ENCODE measurements at regions not wholly inside any gene's neighbourhood (a gene's known extent, or its start where the extent isn't known, plus 50 kb on each side); places are given as distances from the start of the nearest gene placed in this dataset.

DNA sequence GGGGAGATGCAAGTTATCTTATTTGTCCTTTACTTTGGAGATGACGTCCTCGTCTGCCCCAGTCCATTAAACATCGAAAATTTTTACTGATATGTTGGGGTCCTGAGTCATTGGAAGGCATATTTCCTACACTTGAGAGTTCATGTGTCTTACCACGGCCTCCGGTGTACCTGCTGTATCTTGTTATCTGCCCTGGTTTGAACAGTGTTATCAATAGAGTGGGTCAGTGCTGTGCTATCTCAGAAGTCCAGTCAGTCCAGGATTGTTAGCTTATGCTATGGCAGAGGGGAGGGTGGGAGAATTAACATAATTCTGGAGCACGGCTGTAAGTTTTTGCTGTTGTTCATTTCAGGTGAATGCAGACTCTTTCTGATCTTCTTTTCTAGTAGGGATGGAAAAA is 102.3 kb downstream of the ADCYAP1 start:
- H3K9ac ChIP-seq = no peak overlapping the region
- H3K9me2 ChIP-seq = no peaks in the 10 kb centered on the region
- TF ChIP-seq NFIC (IDR thresholded peaks at IDR 0.05; ENCODE audit: borderline replicate concordance) = no peak
- no peak for TF ChIP-seq SIN3A (IDR thresholded peaks at IDR 0.05; ENCODE audit: borderline replicate concordance, low read depth, low read length)
- no peak for TF ChIP-seq FOSL2 (IDR thresholded peaks at IDR 0.05; ENCODE audit: borderline replicate concordance, low read depth)
- no peak for TF ChIP-seq JUND (IDR thresholded peaks at IDR 0.05)
- no peak for TF ChIP-seq TCF12 (IDR thresholded peaks at IDR 0.05)
- TF ChIP-seq EZH2phosphoT487 (IDR thresholded peaks at IDR 0.05; ENCODE audit: borderline replicate concordance, low read depth) = no peak
- no peak for TF ChIP-seq RCOR1 (IDR thresholded peaks at IDR 0.05; ENCODE audit: low read length)
- no peak for TF ChIP-seq ELF1 (IDR thresholded peaks at IDR 0.05)
- no peak for TF ChIP-seq NRF1 (IDR thresholded peaks at IDR 0.05; ENCODE audit: low read depth, low read length)
- TF ChIP-seq RAD21 (IDR thresholded peaks at IDR 0.05; ENCODE audit: low read length) = no peak
- TF ChIP-seq, protein P1, sequence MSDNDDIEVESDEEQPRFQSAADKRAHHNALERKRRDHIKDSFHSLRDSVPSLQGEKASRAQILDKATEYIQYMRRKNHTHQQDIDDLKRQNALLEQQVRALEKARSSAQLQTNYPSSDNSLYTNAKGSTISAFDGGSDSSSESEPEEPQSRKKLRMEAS (IDR thresholded peaks at IDR 0.05; ENCODE audit: low read depth) = no peak
- TF ChIP-seq GATA2 (CRISPR knock-in tag; IDR thresholded peaks at IDR 0.05) = no peak
- TF ChIP-seq FOXM1 (IDR thresholded peaks at IDR 0.05; ENCODE audit: low read depth) = no peak
- no peak for TF ChIP-seq TEAD4 (IDR thresholded peaks at IDR 0.05; ENCODE audit: borderline replicate concordance, insufficient read depth)
- TF ChIP-seq, protein P2, sequence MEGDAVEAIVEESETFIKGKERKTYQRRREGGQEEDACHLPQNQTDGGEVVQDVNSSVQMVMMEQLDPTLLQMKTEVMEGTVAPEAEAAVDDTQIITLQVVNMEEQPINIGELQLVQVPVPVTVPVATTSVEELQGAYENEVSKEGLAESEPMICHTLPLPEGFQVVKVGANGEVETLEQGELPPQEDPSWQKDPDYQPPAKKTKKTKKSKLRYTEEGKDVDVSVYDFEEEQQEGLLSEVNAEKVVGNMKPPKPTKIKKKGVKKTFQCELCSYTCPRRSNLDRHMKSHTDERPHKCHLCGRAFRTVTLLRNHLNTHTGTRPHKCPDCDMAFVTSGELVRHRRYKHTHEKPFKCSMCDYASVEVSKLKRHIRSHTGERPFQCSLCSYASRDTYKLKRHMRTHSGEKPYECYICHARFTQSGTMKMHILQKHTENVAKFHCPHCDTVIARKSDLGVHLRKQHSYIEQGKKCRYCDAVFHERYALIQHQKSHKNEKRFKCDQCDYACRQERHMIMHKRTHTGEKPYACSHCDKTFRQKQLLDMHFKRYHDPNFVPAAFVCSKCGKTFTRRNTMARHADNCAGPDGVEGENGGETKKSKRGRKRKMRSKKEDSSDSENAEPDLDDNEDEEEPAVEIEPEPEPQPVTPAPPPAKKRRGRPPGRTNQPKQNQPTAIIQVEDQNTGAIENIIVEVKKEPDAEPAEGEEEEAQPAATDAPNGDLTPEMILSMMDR (IDR thresholded peaks at IDR 0.05) = no peak
- TF ChIP-seq EP300 (IDR thresholded peaks at IDR 0.05; ENCODE audit: borderline replicate concordance in 1 of 2, low read depth in 1 of 2, low read length in 1 of 2) = no peak
- TF ChIP-seq CHD2 (IDR thresholded peaks at IDR 0.05; ENCODE audit: low read length, partially characterized antibody) = no peak
- TF ChIP-seq, protein P3, sequence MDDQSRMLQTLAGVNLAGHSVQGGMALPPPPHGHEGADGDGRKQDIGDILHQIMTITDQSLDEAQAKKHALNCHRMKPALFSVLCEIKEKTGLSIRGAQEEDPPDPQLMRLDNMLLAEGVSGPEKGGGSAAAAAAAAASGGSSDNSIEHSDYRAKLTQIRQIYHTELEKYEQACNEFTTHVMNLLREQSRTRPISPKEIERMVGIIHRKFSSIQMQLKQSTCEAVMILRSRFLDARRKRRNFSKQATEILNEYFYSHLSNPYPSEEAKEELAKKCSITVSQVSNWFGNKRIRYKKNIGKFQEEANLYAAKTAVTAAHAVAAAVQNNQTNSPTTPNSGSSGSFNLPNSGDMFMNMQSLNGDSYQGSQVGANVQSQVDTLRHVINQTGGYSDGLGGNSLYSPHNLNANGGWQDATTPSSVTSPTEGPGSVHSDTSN (IDR thresholded peaks at IDR 0.05) = no peak
- TF ChIP-seq RXRA (IDR thresholded peaks at IDR 0.05; ENCODE audit: borderline replicate concordance, low read depth) = no peak
- no peak overlapping the region for H3K4me3 ChIP-seq (ENCODE audit: low read depth in 2 of 2, low read length in 1 of 2)
- H4K20me1 ChIP-seq (ENCODE audit: insufficient read depth) = no peaks in the 10 kb centered on the region
- DNase-seq = no peak
- no peaks in the 10 kb centered on the region for H3K9me3 ChIP-seq
- no peaks in the 10 kb centered on the region; the same call in 1 of the 2 replicates for H3K27me3 ChIP-seq (ENCODE audit: insufficient read depth)
- POLR2A ChIA-PET = no interaction called here
- no peak overlapping the region for H3K27ac ChIP-seq (ENCODE audit: low read depth in 2 of 2, low read length in 1 of 2)
- H3K4me2 ChIP-seq = no peak overlapping the region
- no peaks in the 10 kb centered on the region for H3F3A ChIP-seq (replicated peaks; ENCODE audit: insufficient read depth)
- H3K4me1 ChIP-seq (ENCODE audit: control insufficient read depth in 1 of 2, insufficient read depth in 2 of 2, low read depth in 1 of 2, low read length in 1 of 2) = no peaks in the 10 kb centered on the region
- H2AFZ ChIP-seq (ENCODE audit: low read depth) = no peak overlapping the region
- 2% methylated on average over 6 of the region's 6 CpGs for WGBS (ENCODE audit: low lambda C conversion rate)
- CTCF ChIA-PET = no interaction called here
- no peaks in the 10 kb centered on the region for H3K79me2 ChIP-seq (ENCODE audit: insufficient read depth)
- no peaks in the 10 kb centered on the region for H3K36me3 ChIP-seq (replicated peaks in 1 of 2; ENCODE audit: control insufficient read depth in 1 of 2, insufficient read depth in 2 of 2, low read length in 1 of 2)

Measured in SK-N-SH (cell line).